HG03342 (cell line): ENCODE measurements at regions not wholly inside any gene's neighbourhood (a gene's known extent, or its start where the extent isn't known, plus 50 kb on each side); places are given as distances from the start of the nearest gene placed in this dataset.

Experiments used
- ATAC-seq: cut with Tn5 transposase; IDR thresholded peaks from one replicate; pipeline ENCODE4 v1.9.1; 2021; ENCODE audit warnings: mild to moderate bottlenecking, moderate library complexity; ENCODE audit not compliant: unreplicated experiment

DNA sequence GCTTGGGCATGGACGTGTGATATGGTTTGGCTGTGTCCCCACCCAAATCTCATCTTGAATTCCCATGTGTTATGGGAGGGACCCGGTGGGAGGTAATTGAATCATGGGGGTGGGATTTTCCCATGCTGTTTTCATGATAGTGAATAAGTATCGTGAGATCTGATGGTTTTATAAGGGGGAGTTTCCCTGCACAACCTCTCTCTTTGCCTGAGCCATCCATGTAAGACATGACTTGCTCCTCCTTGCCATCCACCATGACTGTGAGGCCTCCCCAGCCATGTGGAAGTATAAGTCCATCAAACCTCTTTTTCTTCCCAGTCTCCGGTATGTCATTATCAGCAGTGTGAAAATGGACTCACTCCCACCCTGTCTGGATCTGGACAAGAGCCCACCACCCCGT is 393.4 kb downstream of the SEC14L1 start:
- no peak for ATAC-seq

DNA sequence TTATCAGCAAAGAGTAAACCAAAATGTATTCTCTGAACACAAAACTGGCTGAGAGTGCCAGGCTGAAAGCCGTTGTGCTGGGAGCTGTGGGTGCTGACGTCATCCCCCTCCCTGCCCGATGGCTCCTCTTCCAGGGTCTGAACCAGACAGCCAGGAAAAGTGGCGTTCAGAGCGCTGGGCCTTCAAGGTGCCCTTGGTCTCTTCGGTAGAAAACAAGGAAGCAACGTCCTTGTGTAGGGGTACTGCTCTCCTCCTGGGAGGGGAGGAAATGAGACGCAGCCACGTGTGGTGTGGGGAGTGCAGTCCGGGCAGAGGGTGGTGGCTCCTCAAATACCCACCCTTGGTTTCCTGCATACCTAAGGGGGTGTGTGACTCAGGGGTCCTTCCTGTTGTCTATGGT is 394.7 kb downstream of the SEC14L1 start:
- ATAC-seq: no peak

DNA sequence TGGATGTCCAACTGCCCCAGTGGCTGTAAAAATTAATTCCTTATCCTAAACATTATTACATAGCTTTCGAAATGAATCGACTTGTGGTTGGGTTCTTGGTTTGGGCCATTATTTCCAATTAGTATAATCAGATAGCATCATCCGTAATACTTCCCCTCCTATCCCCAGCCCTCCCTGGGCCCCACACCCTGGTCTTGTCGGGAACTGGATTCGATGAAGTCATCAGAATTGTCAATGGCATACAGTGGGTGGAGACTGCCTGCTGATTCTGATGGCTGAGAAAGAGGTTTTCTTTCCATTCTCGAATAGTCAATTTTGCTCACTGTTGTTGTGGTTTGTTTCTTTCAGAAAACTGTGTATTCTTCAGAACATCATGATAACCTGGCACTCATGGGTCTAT is 395.1 kb downstream of the SEC14L1 start:
- no peak for ATAC-seq

DNA sequence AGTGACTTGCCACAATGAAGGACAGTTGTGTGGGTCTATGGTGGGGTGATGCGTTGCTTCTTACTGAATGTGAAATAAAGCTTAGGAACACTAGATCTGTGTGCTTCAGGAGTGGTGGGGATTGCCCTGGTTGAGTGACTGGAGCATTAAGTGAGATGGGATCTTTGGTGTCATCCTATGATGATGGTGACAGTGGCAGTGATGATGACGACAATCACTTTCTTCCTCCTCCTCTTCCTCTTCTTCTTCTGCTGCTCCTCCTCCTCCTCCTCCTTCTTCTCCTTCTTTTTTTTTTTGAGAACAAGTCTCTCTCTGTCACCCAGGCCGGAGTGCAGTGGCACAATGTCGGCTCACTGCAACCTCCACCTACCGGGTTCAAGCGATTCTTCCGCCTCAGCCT is 396.8 kb downstream of the SEC14L1 start:
- no peak for ATAC-seq

DNA sequence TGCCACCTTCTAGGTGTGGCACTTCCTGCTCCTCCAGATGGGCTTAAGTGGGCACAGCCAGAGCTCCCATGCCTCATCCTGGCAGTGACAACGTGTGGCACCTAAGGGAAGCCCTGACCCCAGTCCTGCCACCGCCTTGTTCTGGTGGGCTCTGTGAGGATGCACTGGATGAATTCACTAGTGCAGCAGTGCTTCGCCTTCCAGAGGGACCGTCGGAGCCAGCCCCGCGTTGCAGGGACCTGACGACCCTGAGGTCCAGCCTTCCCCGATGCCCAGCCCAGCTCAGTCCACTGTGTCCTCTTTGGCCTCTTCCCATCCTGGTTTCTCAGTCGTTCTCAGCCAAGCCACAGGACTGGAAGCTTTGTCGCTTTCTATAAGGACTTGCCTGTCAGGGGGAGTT is 399.8 kb downstream of the SEC14L1 start:
- no peak for ATAC-seq

DNA sequence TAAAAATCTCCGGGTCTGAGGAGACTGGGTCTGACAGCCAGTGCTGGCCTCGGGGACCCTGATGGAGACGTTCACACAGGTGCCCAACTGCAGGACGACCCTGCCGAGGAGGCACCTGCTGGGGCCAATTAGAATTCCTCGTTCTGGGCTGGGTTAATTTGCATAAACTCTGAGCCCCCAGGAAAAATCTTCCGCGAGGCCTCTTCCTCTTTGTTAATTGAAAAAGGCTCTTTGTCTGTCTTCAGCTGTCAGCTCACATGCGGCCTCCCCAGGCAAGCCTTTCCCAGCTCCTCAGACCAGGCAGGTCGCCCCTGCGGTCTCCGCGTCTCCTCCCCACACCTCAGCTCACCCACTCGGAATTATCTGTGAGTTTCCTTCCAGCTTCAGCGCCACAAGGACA is 400.2 kb downstream of the SEC14L1 start:
- no peak for ATAC-seq

DNA sequence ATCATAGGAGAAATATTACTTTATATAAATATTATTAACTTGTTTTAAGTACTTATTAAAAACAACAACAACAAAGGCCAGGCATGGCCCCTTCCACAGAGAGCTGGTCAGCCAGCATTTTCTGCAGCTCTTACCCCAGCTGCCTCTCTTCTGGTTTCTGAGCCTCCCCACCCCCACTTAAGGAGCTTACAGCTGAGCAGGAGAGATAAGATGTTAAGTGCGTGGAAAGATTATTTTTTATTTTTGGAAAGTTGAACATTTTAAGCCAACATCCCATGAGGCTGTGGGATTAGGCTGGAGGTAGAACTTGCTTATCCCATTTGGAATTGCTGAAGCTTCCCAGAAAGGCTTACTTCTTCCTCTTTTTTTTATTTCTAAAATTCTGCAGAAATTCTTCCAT is 401.2 kb downstream of the SEC14L1 start:
- ATAC-seq: no peak

DNA sequence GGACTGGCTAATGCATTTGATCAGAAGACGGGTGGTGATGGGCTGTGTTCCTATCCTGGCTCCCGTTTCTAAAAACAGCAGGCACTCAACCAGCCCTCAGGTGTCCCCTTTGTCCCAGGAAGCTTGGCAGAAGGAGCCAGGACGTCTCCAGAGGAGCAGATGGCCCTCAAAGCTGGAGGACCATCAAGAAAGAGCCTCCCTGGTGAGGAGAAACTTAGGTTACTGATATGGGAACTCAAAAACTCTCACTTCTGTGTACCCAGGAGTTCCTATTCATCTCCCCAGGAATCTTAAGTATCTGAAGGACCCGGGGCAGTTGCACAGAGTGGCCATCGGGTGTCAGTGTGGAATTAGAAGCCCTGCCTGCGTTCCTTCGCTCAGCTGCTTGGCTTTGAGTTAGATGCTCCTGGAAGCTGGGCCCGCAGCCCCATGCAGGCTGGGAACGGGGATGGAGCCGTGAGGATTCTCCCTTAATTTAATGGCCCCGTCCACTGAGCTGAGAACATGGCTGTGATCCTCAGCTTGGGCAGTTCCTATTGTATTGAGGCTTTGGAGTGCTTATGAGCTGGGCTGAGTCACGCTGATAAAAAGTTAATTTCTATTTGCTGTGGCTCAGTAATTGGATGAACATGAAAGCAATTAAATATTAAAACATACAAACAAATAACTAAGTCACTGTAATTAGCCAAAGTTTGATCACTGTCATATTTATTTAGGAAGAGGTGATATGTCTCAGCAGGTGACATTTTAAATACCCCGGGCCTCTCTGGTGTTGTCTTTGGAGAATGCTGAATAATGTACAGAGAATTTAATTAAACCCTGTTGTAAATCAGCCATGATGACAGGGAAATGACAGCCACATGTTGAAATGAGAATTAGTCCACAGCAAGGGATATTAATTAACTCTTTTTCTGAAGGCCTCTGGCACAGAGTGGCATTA is 402.1 kb downstream of the SEC14L1 start:
- no peak for ATAC-seq

DNA sequence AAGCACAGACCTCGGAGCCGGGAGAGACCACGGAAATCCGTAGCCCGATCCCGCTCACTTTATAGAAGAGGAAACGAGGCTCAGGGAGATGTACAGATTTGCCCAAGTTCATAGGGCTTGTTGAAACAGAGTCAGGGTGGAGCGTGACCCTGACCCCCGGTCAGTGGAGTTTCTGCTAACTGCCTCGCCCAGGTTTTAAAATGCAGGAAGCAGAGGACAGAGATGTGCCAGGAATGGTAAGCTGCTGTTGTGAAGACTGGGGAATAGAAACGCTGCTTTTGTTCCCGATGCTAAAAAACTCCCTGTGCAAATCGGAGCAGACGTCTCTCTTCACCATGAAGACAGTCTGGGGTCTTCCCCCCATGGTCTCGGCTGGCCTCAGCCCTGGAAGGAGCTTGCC is 403.0 kb downstream of the SEC14L1 start:
- no peak for ATAC-seq

DNA sequence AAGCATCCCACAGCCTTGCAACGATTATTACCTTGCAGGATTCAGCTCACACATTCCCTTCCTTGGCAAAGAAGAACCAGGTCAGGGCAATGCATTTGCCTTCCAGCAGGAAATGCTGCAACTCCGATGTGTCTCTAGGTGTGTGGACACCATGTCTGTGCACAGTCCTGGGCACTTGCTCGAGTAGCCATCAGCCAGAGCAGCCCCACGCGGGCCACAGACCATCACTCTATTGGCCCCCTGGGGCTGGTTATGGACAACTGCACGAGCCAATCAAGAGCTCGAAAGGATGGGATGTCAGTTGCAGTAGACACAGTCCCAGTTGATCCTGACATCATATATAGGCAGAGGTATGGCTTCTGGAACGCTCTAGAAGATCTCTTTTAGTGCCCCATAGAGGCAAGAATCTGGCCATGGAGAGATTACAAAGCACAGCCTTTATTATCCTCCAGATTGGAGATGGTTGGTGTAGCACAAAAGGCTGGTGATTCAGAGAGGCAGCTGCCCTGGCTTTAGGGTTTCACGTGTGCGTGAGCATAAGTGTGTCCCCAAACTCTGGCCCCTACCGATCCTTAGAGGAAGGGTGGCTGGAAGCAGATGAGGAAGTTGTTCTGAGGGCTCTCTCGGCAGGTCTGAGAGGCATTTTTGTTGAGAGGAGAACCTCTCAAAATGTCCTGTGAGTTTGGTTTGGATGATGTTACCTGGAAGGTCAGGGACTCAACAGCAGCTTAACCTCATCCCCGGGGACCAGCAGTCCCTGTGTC is 403.8 kb downstream of the SEC14L1 start:
- no peak for ATAC-seq

DNA sequence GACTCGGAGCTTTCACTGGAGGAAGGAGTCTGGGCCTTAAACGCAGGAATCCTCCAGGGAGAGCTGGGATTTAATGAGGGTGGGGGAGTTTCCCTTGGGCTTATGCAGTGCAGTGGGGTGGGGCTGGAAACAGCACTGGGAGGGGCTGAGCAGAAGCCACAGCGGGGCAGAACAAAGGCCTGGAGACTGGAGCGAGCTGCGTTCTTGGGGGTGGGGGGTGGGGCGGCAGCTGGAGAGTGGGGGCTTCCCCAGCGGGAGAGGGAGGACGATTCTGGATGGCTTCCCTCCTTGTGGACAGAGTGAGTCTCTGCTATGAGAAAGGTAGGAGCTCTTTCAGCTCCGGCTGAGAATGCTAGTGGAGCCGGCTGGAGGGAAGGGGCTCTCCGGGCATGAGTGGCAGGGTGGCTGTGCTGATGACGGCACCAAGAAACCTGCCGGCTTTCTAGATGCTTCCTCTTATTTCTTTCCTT is 406.0 kb downstream of the SEC14L1 start:
- no peak for ATAC-seq

DNA sequence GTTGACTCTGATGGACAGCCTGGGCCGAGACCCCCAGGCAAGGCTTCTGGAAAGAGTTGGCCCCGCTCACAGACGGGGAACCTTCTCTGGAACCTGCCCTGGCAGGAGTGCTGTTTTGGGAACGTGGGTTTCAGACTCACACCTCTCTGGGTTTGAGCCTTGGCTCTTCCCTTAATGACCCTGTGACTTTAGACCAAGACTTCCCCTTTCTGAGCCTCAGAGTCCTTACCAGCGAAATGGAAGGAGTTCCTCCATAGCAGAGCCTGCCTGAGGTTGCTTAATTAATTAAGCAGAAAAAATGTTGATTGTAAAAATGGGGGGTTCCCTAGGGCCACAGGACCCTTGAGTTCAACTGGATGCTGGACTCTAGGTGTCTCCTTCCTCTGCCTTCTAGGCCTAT is 408.2 kb downstream of the SEC14L1 start:
- ATAC-seq: no peak

DNA sequence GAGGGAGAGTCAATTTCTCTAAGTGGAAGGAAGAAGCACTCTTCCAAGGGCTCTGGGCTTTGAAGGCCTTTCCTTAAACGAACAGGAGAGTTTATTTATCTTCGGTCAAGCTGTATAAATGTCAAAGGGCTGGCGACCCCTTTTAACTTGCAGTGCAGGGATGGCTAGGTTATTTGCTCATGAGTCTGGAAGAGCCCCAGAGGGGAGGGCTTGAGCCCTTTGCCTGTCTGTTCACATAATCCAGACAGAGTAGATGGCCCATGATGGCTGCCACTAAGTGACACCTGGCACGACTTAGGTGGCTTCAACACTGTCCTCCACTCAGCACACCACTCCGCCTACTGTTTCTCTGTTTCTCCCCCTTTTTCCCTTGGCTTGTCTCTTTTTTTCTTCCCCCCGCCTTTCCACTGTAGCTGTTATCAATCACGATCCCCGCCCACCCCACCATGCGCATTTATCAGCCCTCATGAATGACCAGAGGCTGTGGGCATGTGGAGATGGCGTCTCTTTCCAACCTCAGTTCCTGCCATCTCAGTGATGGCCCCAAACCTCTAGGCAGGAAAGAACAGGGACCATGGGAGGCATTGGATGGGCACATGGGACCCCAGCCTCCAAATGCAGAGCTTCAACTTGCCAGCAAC is 408.7 kb upstream of the TNRC6C start:
- ATAC-seq: no peak

DNA sequence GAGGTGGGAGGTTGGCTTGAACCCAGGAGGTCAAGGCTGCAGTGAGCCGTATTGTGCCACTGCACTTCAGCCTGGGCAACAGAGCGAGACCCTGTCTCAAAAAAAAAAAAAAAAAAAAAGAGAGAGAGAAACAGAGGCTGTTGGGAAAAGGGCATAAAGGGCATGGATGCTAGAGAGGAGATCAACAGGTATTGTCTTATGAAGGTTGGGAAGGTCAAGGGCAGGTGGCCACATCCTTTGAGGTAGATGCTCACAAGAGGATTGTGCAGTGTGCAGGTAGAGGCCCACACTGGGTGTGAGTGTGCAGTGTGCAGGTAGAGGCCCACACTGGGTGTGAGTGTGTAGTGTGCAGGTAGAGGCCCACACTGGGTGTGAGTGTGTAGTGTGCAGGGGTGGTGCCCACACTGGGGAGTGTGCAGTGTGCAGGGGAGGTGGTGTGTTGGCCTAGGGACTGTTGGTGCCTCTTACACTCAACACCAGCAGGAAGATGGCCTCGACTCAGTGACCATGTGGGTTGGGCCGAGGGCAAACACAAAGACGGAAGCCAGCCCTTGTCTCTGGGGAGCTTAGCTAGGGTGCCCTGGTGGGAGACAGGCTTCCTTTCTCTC is 404.9 kb upstream of the TNRC6C start:
- ATAC-seq: no peak

DNA sequence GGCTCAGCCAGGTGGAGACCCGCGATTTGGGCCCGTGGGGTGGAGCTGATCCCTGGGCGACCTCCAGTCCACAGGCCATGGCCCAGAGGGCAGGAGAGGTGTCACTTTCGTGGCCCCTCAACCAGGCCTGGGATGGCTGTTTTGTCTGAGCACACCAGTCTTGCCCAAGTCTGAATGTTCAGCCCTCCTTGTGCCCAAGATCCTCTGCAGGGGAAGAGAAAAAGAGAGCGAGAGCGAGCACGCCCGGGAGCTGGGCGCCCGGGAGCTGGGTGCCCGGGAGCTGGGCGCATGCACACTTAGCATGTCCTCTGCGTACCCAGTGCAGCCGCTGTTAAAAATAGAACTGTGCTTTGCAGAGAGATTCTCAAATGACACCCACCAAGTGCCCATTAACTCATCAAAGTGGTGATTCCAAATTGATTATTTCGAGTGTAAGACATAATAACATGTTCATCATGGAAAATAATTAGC is 403.3 kb upstream of the TNRC6C start:
- ATAC-seq: no peak

DNA sequence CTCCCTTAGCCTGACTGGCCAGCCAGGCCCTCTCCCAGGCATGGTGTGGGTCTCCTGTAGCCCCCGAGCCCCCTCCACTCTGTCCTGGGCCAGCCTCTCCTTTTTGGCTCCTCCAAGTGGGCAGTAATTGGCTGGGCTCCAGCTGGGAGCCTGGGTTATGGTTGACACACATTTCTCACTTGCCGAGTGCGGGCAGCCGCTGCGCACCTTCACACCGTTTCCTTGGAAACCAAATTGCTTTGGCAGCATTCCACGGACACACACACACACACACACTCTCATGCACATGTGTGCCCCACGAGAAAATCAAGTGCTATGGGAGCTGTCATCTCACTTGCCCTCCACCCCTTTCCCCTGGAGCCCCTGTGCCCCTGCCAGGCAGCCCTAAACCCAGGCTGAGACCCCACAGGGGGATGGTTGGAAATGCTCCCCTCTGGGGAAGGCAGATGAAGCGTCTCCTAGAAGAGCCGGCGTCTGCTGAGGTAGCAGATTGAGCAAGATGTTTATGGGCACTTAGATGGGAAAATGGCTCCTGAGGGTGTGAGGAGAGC is 402.7 kb upstream of the TNRC6C start:
- ATAC-seq: no peak

DNA sequence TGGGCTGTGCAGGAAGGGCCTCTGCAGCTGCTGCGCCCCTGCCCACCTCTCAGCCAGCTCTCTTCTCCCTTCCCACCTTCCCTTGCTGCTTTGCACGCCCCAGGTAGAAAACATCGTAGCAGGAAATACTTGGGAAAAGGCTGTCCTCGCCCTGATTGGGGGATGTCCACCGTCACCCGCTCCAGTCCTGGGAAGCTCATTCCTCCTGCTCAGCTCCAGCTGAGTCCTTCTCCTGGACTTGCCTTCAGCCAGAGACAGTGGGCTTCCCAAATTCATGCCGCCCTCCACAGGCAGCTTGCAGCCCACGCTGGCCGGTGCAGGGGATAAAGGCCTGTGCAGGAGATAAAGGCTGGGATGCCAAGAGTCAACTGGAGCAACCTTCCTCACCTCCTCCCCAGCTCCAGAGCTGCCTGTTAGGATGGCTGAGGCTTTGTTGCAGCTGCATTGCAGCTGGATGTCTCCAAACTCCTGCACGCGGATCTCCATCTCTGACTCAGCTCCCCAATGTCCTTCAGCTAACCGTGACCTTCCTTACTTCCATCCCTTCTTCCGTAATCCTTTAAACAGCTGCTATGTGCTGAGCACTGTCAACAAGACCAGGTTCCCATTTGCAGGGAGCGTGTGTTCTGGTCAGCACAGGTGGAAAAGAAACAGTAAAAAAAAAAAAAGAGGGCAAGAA is 402.0 kb upstream of the TNRC6C start:
- ATAC-seq: no peak

DNA sequence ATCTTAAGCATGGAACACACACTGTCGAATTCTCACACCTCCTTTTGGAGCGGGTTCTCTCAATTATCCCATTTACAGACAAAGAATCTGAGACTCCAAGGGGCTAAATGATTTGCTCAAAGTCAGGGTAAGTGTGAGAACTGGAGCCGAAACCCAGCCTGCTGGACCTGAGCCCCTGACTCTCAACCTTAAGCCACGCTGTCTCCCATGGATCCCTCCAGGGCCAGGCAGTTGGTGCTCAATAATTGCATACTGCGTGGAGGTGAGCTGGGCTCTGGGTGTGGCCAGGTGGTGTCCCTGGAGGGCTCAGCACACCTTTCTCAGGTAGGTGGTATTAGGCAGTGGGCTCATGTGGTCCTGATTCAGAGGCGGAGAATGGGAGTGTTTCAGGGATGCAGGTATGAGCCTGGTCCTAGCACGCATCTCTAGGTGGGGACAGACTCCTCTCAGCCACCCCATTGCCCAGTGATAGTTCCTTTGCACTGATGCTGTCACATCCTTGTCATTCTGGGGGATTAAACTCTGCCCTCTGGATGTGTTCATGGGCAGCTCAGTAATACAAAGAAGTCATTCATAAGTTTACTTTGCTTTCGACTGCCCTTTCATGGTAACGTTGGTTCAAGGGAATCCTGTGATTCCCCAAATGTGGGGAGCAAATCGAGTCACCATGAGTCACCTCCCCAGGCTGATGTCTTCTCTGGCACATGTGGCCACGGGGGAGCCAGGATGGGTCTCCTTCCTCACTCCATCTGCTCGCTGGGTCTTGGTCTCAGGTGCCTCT is 399.5 kb upstream of the TNRC6C start:
- ATAC-seq: no peak

DNA sequence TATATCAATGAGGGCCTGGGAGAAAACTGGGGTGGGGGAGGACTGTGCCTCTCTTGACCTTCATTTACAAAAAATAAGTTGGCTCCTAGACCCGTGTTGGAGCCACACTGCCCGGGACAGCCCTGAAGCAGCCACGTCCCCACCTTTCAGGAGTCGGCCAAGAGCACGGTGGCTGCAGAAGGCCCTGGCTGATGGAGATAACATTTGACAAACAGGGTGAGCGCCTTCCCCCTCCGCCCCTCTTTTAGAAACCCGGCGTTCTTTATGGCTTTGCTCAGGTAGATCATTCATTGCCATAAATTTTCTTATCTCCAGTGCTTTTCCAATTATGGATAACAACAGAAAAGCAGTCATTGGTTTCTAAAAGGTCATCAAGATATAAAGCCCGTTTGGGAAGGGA is 398.1 kb upstream of the TNRC6C start:
- ATAC-seq: no peak
